ENCODE measurements at regions not wholly inside any gene's neighbourhood (a gene's known extent, or its start where the extent isn't known, plus 50 kb on each side); places are given as distances from the start of the nearest gene placed in this dataset.
A peak's percentile ranks its signal among the peaks of the same experiment; 100 is the strongest.
"Not testable (repeated sequence)": the region's sequence is repeated elsewhere in the genome, so short reads cannot be mapped to it uniquely, and the experiment has no call there.

DNA sequence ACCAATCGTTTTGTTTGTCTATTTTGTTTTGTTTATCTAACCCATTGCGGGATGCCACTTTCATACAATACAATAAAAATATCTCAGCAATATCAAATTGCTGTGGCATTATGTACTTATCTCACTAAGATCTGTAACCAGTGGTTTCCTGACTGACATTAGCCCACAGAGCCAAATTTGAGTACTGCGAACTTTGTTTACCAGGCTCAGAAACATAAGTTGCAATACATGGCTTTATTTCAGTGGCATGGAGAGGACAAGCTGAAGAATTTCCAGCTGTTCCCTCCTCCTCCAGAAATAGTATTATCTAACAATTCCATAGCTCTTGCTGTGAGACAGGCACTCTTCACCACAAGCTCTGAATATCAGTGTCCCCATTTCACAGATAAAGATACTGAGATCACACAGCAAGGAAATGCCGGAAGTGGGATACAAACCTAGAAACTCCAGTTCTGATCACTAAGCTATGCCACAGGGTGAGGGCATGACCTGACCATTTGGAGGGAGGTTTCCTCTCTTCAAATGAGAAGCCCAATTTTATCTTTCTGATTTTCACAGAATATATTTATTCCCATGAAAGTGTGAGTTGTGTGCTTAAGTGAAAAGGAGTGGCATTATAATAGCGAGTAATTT lies 469.9 kb upstream of the CBLB start:
- peak overlapping the region; percentile 99 for H3K27ac Mint-ChIP-seq
- no peak overlapping the region for H3K4me3 Mint-ChIP-seq
- H3K4me1 Mint-ChIP-seq (ENCODE audit: low read depth), result peaks cover 64% of the 10 kb centered on the region
- H3K36me3 Mint-ChIP-seq (ENCODE audit: low read depth), result peaks cover 4% of the 10 kb centered on the region
- H3K27me3 Mint-ChIP-seq, result no peaks in the 10 kb centered on the region
- H3K9me3 Mint-ChIP-seq, result peaks cover 12% of the 10 kb centered on the region

DNA sequence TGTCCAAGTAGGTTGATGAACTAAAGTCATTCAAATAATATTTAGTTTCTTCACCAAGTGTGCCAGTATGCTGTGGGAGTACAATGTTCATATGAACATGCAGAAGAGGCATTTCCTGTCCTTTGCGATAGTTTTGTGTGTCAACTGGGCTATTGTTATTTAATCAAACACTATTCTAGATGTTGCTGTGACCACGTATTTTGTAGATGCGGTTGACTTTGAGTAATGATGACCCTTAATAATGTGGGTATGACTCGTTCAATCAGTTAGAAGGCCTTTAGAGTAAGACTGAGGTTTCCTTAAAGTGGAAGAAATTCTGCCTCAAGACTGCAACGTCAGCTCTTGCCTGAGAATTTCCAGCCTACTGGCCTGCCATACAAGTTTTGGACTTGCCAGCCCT lies 470.7 kb upstream of the CBLB start:
- peaks cover 4% of the 10 kb centered on the region for H3K36me3 Mint-ChIP-seq (ENCODE audit: low read depth)
- peak overlapping the region; percentile 60 for H3K27ac Mint-ChIP-seq
- H3K27me3 Mint-ChIP-seq, result no peaks in the 10 kb centered on the region
- H3K4me3 Mint-ChIP-seq, result peak overlapping the region; percentile 11
- peaks cover 12% of the 10 kb centered on the region for H3K9me3 Mint-ChIP-seq
- peaks cover 55% of the 10 kb centered on the region for H3K4me1 Mint-ChIP-seq (ENCODE audit: low read depth)

DNA sequence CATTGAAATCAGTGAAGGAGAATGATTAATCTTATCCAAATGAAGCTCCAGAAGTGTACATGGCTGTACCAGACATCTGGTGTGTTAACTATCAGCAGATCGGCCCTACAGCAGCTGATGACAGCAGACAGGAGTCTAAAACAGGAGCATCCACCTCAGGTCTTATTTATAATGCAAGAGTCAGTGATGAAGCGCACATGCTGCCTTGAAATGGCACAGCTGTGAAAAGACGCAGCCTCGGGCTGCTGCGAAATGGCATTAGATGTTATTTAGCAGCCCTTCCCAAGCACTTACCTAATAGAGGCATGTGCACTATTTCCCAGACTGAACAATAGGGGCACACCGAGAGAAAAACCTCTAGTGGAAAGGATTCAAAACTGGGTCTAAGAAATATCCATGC lies 472.3 kb upstream of the CBLB start:
- H3K27ac Mint-ChIP-seq, result no peak overlapping the region
- peaks cover 50% of the 10 kb centered on the region for H3K4me1 Mint-ChIP-seq (ENCODE audit: low read depth)
- peaks cover 12% of the 10 kb centered on the region for H3K9me3 Mint-ChIP-seq
- no peaks in the 10 kb centered on the region for H3K27me3 Mint-ChIP-seq
- peaks cover 4% of the 10 kb centered on the region for H3K36me3 Mint-ChIP-seq (ENCODE audit: low read depth)
- H3K4me3 Mint-ChIP-seq, result no peak overlapping the region

DNA sequence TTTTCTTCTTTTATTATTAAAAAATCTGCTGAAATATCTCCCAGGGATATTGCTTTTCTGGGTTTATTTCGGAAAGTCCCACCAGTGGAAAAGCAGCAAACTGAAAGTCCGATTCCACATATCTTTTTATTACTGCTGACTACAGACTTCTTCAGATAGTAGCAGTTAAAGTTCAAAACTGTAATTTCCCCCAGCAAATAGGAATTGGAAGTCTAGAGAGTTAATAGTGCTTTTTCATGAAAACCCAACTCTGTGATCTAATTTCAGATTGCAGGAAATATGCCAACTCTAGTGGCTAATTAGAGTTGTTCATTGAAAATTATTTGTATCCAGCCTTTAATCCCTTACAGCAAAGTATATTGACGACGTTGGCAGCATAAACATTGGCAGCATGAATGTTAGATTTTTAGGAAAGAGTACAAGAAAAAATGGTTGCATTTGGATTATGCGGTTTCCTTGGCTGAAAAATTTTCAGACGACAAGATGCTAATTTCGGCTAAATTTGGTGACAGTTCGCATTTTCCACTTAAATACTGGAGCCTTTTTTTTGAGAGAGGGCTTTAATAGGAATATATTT lies 472.9 kb upstream of the CBLB start:
- Mint-ChIP-seq H3K4me3 (no peak overlapping the region), H3K4me1 (ENCODE audit: low read depth) (peaks cover 47% of the 10 kb centered on the region), H3K36me3 (ENCODE audit: low read depth) (peaks cover under 1% of the 10 kb centered on the region), H3K9me3 (peaks cover 7% of the 10 kb centered on the region), H3K27me3 (no peaks in the 10 kb centered on the region), H3K27ac (no peak overlapping the region)

DNA sequence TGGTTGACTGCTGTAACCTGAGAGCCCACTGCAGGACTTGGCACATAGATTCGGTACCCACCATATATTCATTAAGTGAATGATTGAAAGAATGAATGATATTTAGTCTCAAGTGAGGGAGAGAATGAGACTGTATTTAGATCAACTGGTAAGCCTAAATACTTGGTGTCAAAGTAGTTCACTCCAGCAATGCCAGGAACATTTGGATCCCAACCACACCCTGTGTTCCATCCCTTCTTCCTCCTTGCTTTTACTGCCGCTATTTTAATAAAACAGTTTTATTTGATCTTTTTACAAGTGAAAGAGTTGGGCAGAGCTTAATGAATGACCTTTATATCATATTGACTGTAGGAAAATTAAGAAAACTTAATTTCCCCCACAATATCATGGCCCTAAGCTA lies 473.6 kb upstream of the CBLB start:
- Mint-ChIP-seq H3K27me3 (no peaks in the 10 kb centered on the region), H3K4me3 (no peak overlapping the region), H3K9me3 (peaks cover 6% of the 10 kb centered on the region), H3K36me3 (ENCODE audit: low read depth) (no peaks in the 10 kb centered on the region), H3K27ac (no peak overlapping the region), H3K4me1 (ENCODE audit: low read depth) (peaks cover 39% of the 10 kb centered on the region)

DNA sequence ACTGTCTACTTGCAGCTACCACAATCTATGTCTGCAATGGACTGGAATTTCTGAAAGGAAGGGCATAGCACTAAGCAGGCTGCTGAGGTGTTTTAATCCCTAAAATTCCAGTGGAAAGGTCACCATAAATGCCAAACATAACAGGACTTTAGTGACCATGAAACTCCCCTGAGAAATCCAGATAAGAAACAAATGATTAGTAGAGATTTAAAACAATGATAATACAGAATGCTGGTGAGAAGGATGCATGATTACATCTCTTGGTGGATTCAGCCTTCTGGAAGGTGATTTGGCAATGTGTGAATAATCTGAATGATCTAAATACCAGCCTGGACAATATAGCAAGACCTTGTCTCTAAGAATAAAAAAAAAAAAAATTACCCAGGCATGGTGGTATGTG lies 475.0 kb upstream of the CBLB start:
- Mint-ChIP-seq H3K27ac (no peak overlapping the region), H3K27me3 (no peaks in the 10 kb centered on the region), H3K4me1 (ENCODE audit: low read depth) (peaks cover 25% of the 10 kb centered on the region), H3K9me3 (no peaks in the 10 kb centered on the region), H3K36me3 (ENCODE audit: low read depth) (no peaks in the 10 kb centered on the region), H3K4me3 (no peak overlapping the region)

DNA sequence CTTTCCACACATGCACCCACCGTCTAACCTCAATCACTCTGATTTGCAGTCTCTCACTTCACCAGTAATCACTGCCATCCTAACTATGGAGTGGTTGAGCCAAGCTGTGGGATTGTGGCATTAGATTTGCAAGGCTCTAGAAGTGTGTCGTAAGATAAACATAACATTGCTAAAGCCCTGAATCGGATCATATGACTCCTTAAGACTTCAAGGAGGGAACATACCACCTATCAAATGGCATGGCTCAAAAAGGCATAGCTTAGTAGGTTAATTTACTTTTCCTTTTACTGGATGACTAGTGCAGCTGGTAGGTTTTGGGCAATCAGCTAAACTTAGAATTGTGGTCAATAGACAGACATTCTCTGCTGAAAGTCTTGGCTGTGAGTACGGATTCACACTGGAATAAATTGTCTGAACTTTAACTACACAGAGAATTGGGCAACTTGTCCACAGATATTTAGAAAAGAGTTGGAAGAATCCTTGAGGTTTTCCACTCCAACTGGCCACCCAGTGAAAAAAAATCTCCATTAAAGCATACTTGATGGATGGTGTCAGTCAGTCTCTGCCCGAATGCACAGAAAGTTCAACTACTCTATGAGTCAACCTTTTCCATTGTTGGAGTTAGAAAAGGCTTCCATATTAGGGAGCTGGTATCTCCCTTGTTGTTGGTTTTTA lies 476.7 kb upstream of the CBLB start:
- Mint-ChIP-seq H3K27ac (peak overlapping the region; percentile 36), H3K9me3 (no peaks in the 10 kb centered on the region), H3K36me3 (ENCODE audit: low read depth) (no peaks in the 10 kb centered on the region), H3K4me1 (ENCODE audit: low read depth) (peaks cover 28% of the 10 kb centered on the region), H3K27me3 (no peaks in the 10 kb centered on the region), H3K4me3 (no peak overlapping the region)

DNA sequence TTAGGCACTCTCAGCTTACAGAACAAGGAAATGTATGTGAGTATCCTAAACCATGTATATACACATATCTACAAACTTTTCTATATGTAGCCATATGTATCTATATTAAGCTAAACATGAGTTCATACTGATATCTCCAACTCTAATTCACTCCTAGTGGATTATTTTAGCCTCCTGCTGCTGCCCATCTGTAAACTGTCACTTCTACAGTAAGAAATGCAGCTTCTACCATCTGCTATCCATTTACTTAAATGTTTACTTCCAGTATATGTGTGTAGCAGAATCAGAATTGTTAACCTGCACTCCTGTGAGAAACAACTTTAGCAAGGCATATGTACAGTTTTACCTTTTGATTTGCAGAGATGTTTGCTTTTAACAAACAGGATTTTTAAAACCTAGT lies 478.5 kb upstream of the CBLB start:
- Mint-ChIP-seq H3K9me3 (no peaks in the 10 kb centered on the region), H3K36me3 (ENCODE audit: low read depth) (no peaks in the 10 kb centered on the region), H3K4me1 (ENCODE audit: low read depth) (peaks cover 25% of the 10 kb centered on the region), H3K27ac (no peak overlapping the region), H3K4me3 (no peak overlapping the region), H3K27me3 (no peaks in the 10 kb centered on the region)

DNA sequence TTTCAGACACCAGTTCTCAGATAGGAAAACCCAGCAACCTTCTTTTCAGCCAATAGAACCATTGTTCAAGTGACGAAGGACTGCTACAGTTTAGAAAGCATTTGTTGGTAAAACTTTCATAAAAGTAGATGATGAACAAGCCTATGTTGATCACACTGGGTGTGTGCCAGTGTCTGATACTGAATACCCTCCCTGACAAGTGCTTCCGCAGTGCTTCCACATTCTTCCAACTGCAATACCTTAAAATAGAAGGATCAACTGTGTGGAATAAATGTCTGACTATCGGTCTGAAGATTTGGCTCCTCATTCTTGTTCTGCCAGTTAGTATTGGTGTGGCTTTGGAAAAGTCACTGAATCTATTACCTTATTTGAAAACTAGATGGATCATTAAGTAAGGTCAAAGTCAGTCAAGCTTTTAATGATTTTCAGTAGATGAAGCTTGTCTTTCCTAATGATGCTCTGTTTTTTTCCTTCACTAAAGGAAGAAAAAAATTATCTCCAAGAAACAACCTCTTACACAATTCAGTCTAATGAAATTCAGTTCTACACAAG lies 479.4 kb upstream of the CBLB start:
- Mint-ChIP-seq H3K27ac (no peak overlapping the region), H3K27me3 (no peaks in the 10 kb centered on the region), H3K9me3 (peaks cover under 1% of the 10 kb centered on the region), H3K4me1 (ENCODE audit: low read depth) (peaks cover 25% of the 10 kb centered on the region), H3K4me3 (no peak overlapping the region), H3K36me3 (ENCODE audit: low read depth) (no peaks in the 10 kb centered on the region)

DNA sequence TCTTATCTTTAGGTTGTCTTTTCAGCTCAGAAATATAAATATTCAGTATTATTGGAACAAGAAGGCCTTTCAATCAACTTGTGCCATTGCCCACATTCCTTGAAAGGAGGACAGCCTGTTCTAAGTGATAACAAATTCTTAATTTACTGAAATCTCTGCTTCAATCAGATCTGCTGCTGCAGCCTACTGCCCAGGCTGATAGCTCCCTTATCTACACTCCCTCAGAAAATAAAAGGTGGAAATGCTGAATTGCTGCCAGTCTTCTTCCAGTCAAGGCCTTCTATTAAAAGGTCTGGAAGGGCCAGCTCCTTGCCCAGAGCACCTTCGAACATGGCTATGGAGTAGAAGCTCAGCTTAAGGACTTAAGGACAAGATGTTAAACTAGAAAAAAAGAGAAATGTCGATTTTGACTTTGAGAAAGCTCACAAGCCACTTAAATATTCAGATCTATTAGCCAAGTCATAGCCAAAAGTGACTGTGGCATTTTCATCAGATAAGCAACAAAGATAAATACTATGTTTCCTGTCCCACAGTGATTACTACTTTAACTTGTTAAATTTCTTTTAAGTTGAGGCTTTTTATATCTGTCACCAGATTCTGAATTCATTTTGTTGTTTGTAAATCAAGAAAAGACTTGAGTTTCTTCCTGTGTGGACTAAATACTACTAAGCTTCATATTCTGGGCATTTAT lies 480.5 kb upstream of the CBLB start:
- H3K4me3 Mint-ChIP-seq, result no peak overlapping the region
- H3K36me3 Mint-ChIP-seq (ENCODE audit: low read depth), result no peaks in the 10 kb centered on the region
- H3K9me3 Mint-ChIP-seq, result peaks cover 8% of the 10 kb centered on the region
- no peaks in the 10 kb centered on the region for H3K27me3 Mint-ChIP-seq
- peaks cover 25% of the 10 kb centered on the region for H3K4me1 Mint-ChIP-seq (ENCODE audit: low read depth)
- peak overlapping the region; percentile 46 for H3K27ac Mint-ChIP-seq

DNA sequence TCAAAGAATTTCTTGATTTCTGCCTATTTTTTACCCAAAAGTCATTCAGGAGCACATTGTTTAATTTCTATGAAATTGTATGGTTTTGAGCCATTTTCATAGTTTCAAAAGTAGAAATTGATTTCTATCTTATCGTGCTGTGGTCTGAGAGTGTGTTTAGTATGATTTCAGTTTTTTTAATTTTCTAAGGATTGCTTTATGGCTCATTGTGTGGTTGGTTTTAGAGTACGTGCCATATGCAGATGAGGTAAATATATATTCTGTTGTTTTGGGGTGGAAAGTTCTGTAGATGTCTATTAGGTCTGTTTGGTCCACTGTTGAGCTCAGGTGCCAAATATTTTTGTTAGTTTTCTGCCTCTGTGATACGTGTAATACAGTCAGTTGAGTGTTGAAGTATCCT lies 487.1 kb upstream of the CBLB start:
- no peaks in the 10 kb centered on the region for H3K27me3 Mint-ChIP-seq
- H3K9me3 Mint-ChIP-seq, result peaks cover 19% of the 10 kb centered on the region
- peaks cover 8% of the 10 kb centered on the region for H3K4me1 Mint-ChIP-seq (ENCODE audit: low read depth)
- H3K36me3 Mint-ChIP-seq (ENCODE audit: low read depth), result no peaks in the 10 kb centered on the region
- no peak overlapping the region for H3K27ac Mint-ChIP-seq
- H3K4me3 Mint-ChIP-seq, result no peak overlapping the region

DNA sequence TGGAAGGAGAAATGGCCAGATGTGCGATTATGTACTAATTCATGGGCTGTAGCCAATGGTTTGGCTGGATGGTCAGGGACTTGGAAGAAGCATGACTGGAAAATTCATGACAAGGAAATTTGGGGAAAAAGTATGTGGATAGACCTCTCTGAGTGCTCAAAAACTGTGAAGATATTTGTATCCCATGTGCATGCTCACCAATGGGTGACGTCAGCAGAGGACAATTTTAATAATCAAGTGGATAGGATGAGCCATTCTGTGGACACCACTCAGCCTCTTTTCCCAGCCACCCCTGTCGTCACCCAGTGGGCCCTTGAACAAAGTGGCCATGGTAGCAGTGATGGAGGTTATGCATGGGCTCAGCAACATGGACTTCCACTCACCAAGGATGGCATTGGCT lies 490.9 kb upstream of the CBLB start:
- no peak overlapping the region for H3K4me3 Mint-ChIP-seq
- H3K27me3 Mint-ChIP-seq, result no peaks in the 10 kb centered on the region
- no peak overlapping the region for H3K27ac Mint-ChIP-seq
- H3K9me3 Mint-ChIP-seq, result peaks cover 23% of the 10 kb centered on the region
- peaks cover 8% of the 10 kb centered on the region for H3K4me1 Mint-ChIP-seq (ENCODE audit: low read depth)
- H3K36me3 Mint-ChIP-seq (ENCODE audit: low read depth), result no peaks in the 10 kb centered on the region

DNA sequence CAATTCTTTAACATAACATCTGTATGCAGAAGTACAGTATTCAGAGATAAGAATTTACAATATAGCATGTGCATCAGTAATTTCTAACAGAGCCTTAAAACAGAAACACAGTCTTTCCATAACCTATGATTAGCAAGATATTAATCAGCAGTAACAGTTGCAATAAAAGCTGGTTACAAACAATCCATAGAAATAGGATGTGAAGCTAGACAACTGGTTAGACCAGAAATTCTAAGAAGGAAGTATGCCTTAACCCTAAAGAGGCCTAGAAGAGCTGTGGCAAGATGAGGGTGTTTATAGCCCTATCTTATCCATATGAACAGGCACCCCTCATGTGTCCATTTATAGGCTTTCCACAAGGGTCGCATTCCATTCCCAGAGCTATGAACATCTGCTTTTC lies 492.1 kb upstream of the CBLB start:
- H3K4me3 Mint-ChIP-seq; H3K27me3 Mint-ChIP-seq; H3K36me3 Mint-ChIP-seq (ENCODE audit: low read depth); H3K27ac Mint-ChIP-seq: not testable (repeated sequence)
- H3K9me3 Mint-ChIP-seq, result peaks cover 28% of the 10 kb centered on the region
- peaks cover 14% of the 10 kb centered on the region for H3K4me1 Mint-ChIP-seq (ENCODE audit: low read depth)

DNA sequence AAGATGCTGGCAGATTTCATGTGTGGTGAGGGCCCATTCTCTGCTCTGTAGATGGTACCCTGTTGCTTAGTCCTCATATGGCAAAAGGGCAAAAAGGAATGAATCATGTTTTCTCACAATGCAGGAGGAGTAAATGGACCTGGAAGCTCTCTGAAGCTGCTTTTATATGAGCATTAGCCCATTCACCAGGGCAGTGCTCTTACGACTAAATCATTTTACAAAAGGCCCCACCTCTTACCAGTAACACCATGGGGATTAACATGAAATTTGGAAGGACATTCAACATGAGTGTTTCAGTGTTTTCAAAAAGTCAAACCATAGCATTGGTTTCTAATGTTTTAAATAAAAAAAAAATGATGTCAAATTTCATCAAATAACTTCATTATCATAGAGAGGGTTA lies 495.7 kb upstream of the CBLB start:
- Mint-ChIP-seq H3K27ac (no peak overlapping the region), H3K9me3 (peaks cover 16% of the 10 kb centered on the region), H3K27me3 (no peaks in the 10 kb centered on the region), H3K4me3 (no peak overlapping the region), H3K4me1 (ENCODE audit: low read depth) (peaks cover 10% of the 10 kb centered on the region), H3K36me3 (ENCODE audit: low read depth) (no peaks in the 10 kb centered on the region)

DNA sequence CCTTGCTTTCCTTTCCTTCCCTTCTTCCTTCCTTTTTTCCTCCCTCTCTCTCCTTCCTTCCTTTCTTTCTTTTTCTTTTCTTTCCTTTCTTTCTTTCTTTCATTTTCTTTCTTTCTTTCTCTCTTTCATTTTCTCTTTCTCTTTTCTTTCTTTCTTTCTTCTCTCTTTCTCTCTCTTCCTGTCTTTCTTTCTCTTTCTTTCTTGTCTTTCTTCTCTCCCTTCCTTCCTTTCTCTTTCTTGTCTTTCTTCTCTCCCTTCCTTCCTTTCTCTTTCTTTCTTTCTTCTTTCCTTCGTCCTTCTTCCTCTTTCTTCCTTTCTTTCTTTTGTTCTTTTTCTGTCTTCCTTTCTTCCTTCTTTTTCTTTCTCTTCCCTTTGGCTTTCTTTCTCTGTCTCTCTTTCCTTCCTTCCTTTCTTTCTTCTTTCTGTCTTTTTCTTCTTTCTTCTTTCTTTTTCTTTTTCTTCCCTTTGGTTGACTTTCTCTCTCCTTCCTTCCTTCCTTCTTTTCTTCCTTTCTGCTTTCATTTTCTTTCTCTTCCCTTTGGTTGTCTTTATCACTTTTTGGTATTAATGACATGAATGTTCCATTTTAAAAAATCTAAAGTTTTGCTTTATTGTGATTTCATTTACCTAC lies 496.4 kb upstream of the CBLB start:
- Mint-ChIP-seq H3K4me1 (ENCODE audit: low read depth) (peaks cover 10% of the 10 kb centered on the region), H3K27ac (peak overlapping the region; percentile 74), H3K36me3 (ENCODE audit: low read depth) (no peaks in the 10 kb centered on the region), H3K4me3 (peak overlapping the region; percentile 15), H3K27me3 (no peaks in the 10 kb centered on the region), H3K9me3 (peaks cover 16% of the 10 kb centered on the region)
